ENCODE measurements at regions not wholly inside any gene's neighbourhood (a gene's known extent, or its start where the extent isn't known, plus 50 kb on each side); places are given as distances from the start of the nearest gene placed in this dataset.

DNA sequence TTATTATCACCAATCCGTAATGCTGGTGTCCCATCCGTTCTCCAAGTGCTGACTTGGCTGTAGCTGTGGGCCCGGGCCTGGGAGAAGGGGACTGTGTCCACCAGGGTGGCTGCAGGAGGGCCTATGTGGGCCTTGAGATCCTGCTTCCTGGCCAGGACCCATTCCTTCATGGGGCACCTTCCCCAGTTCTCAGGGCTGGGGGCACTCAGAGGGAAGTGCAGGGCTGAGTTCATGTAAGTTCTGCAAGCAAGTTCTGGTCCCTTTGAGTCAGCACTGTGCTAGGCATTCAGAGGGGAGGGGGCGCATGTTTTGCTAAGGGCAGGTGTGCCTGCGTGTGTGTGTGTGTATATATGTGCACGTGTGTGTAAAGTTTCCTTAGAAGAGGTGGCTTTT lies 94.0 kb downstream of the GLI2 start:
- Histone ChIP-seq H3K4me1 (ENCODE audit: control insufficient read depth, insufficient read depth, low read length, unreplicated experiment) (peaks cover 4% of the 10 kb centered on the region), H3K4me3 (ENCODE audit: low read depth, low read length) (no peak overlapping the region), H3K27me3 (ENCODE audit: insufficient read depth, low read length) (no peaks in the 10 kb centered on the region), H3K79me2 (ENCODE audit: control insufficient read depth, insufficient read depth, low read length, unreplicated experiment) (peaks cover 10% of the 10 kb centered on the region), H3K36me3 (ENCODE audit: insufficient read depth, low read length) (no peaks in the 10 kb centered on the region), H2AFZ (ENCODE audit: low read length, unreplicated experiment) (no peak overlapping the region), H3K27ac (ENCODE audit: low read depth, low read length) (no peak overlapping the region)

DNA sequence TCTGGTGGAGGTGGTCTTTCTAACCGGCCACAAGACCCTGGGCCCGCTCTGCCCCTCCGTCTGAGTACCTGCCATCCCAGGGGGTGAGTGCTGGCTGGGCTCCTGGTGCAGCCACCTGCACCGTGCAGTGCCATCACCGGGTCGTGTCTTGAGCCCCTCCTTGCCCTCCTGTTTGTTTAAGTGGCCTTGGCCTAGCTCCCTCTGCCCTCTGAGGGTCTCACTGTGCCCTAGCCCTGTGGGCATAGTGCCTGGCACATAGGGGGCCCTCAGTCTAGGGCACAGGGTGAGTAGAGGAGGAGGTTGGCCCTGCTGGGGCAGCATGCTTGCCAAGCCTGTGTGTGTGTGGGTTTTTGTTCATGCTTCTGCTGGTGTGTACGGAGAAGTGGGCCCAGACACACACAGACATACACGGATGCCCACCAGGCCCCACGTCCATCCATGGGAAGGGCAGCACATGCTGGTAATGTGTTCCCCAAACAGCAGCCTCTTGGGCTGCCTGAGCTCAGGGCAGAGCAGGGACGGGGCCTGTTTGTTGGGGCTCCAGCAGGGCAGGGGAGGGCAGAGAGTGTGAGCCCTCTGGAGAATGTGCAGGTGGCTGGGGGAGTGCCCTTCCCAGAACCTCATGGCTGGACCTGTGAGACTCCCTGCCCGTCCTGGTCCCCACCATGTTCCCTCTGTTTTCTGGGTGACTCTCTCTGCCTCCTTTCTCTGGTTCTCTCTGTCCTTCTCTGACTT lies 94.6 kb downstream of the GLI2 start:
- Histone ChIP-seq H3K79me2 (ENCODE audit: control insufficient read depth, insufficient read depth, low read length, unreplicated experiment) (peaks cover 10% of the 10 kb centered on the region), H3K4me1 (ENCODE audit: control insufficient read depth, insufficient read depth, low read length, unreplicated experiment) (peaks cover 4% of the 10 kb centered on the region), H3K4me3 (ENCODE audit: low read depth, low read length) (no peak overlapping the region), H2AFZ (ENCODE audit: low read length, unreplicated experiment) (no peak overlapping the region), H3K27me3 (ENCODE audit: insufficient read depth, low read length) (no peaks in the 10 kb centered on the region), H3K36me3 (ENCODE audit: insufficient read depth, low read length) (no peaks in the 10 kb centered on the region), H3K27ac (ENCODE audit: low read depth, low read length) (no peak overlapping the region)

DNA sequence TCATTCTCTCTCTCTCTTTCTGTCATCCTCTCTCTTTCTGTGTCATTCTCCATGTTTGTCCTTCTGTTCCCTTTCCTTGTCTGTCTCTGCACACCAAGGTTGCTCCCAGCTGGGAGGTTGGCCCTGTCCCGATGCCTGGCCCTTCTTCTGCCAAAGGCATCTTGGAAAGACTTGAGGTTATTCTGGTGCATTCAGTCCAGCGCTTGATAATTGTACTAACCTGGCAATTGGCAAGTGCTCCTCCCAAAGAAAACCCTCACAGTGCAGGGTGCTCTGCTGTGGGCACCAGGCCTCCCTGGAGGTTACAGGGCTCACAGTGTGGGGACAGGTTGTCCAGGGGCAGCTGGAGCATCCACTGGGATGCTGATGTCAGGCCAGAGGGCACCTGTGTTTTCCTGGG lies 95.4 kb downstream of the GLI2 start:
- H3K36me3 ChIP-seq (ENCODE audit: insufficient read depth, low read length) = no peaks in the 10 kb centered on the region
- H3K27me3 ChIP-seq (ENCODE audit: insufficient read depth, low read length) = no peaks in the 10 kb centered on the region
- no peak overlapping the region for H3K4me3 ChIP-seq (ENCODE audit: low read depth, low read length)
- no peaks in the 10 kb centered on the region for H3K4me1 ChIP-seq (ENCODE audit: control insufficient read depth, insufficient read depth, low read length, unreplicated experiment)
- peaks cover 13% of the 10 kb centered on the region for H3K79me2 ChIP-seq (ENCODE audit: control insufficient read depth, insufficient read depth, low read length, unreplicated experiment)
- no peak overlapping the region for H3K27ac ChIP-seq (ENCODE audit: low read depth, low read length)
- H2AFZ ChIP-seq (ENCODE audit: low read length, unreplicated experiment) = no peak overlapping the region

DNA sequence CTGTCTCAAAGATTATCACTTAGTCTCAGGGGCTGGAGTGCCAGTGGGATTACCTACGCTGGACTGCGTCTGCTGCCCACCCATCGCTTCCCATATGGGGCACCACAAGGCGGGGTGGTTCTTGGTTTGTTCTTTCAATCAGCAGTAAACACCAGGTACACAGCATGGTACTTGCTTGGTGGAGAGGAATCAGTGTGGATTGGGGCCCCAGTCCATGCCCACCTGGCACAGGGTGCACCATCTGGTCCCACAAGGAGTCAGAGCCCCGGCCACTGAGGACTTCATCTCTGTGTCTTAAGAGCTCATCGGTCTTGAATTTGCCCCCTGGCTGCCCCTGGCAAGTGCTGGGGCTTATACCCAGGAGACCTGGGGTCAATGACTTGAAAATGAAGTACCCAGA lies 96.2 kb downstream of the GLI2 start:
- Histone ChIP-seq H3K27ac (ENCODE audit: low read depth, low read length) (no peak overlapping the region), H3K4me3 (ENCODE audit: low read depth, low read length) (no peak overlapping the region), H3K27me3 (ENCODE audit: insufficient read depth, low read length) (no peaks in the 10 kb centered on the region), H3K79me2 (ENCODE audit: control insufficient read depth, insufficient read depth, low read length, unreplicated experiment) (peaks cover 21% of the 10 kb centered on the region), H3K4me1 (ENCODE audit: control insufficient read depth, insufficient read depth, low read length, unreplicated experiment) (no peaks in the 10 kb centered on the region), H3K36me3 (ENCODE audit: insufficient read depth, low read length) (peaks cover 5% of the 10 kb centered on the region; the same call in 1 of the 2 replicates), H2AFZ (ENCODE audit: low read length, unreplicated experiment) (no peak overlapping the region)

DNA sequence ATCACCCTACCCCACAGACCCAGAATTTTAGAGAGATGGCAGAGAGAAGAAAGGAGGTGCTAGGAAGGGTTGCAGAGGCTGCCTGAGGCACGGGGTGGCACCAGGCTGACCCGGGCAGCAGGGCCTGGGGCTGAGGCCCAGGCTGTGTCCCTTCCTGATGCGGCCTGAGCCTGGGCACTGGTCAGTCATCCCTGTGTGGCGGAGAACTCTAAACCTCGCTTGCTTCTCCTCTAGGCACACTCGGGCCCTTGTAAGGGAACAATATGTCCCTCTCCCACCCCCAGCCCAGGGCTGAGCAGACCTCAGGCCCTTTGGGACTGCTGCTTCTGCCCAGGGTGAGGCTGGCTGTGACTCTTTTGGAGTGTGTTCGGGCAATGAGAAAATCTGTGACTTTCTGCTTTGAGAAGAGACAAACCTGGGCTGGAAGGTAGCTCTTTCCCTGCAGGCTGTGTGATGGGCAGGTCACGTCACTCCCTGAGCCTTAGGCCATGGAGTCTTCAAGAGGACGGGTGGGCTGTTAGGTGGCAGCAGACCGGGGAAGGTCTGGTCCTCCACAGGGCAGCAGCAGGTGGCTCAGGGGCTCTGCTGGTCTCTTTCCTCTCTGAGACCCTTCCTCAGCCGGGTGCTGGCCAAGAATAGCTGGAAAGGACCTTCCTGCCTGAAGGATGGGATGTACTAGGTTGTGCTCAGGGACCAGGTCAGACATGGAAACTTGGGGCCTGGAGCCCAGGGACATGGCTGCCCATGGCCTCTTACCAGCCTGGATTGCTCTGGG lies 96.8 kb downstream of the GLI2 start:
- Histone ChIP-seq H3K27ac (ENCODE audit: low read depth, low read length) (no peak overlapping the region), H3K79me2 (ENCODE audit: control insufficient read depth, insufficient read depth, low read length, unreplicated experiment) (peaks cover 21% of the 10 kb centered on the region), H3K4me3 (ENCODE audit: low read depth, low read length) (no peak overlapping the region), H3K36me3 (ENCODE audit: insufficient read depth, low read length) (peaks cover 5% of the 10 kb centered on the region; the same call in 1 of the 2 replicates), H3K27me3 (ENCODE audit: insufficient read depth, low read length) (no peaks in the 10 kb centered on the region), H2AFZ (ENCODE audit: low read length, unreplicated experiment) (no peak overlapping the region), H3K4me1 (ENCODE audit: control insufficient read depth, insufficient read depth, low read length, unreplicated experiment) (no peaks in the 10 kb centered on the region)

GRCh38 chr2:120833127-120833675 lies 97.5 kb downstream of the GLI2 start:
- no peak overlapping the region for H2AFZ ChIP-seq (ENCODE audit: low read length, unreplicated experiment)
- no peaks in the 10 kb centered on the region for H3K4me1 ChIP-seq (ENCODE audit: control insufficient read depth, insufficient read depth, low read length, unreplicated experiment)
- H3K36me3 ChIP-seq (ENCODE audit: insufficient read depth, low read length) = peaks cover 5% of the 10 kb centered on the region; the same call in 1 of the 2 replicates
- no peak overlapping the region for H3K27ac ChIP-seq (ENCODE audit: low read depth, low read length)
- H3K79me2 ChIP-seq (ENCODE audit: control insufficient read depth, insufficient read depth, low read length, unreplicated experiment) = peaks cover 18% of the 10 kb centered on the region
- H3K4me3 ChIP-seq (ENCODE audit: low read depth, low read length) = no peak overlapping the region
- no peaks in the 10 kb centered on the region for H3K27me3 ChIP-seq (ENCODE audit: insufficient read depth, low read length)

GRCh38 chr2:120834206-120834605 lies 98.5 kb downstream of the GLI2 start:
- Histone ChIP-seq H3K27ac (ENCODE audit: low read depth, low read length) (no peak overlapping the region), H3K36me3 (ENCODE audit: insufficient read depth, low read length) (peaks cover 5% of the 10 kb centered on the region; the same call in 1 of the 2 replicates), H3K27me3 (ENCODE audit: insufficient read depth, low read length) (no peaks in the 10 kb centered on the region), H3K4me3 (ENCODE audit: low read depth, low read length) (no peak overlapping the region), H3K4me1 (ENCODE audit: control insufficient read depth, insufficient read depth, low read length, unreplicated experiment) (no peaks in the 10 kb centered on the region), H3K79me2 (ENCODE audit: control insufficient read depth, insufficient read depth, low read length, unreplicated experiment) (peaks cover 21% of the 10 kb centered on the region), H2AFZ (ENCODE audit: low read length, unreplicated experiment) (no peak overlapping the region)

DNA sequence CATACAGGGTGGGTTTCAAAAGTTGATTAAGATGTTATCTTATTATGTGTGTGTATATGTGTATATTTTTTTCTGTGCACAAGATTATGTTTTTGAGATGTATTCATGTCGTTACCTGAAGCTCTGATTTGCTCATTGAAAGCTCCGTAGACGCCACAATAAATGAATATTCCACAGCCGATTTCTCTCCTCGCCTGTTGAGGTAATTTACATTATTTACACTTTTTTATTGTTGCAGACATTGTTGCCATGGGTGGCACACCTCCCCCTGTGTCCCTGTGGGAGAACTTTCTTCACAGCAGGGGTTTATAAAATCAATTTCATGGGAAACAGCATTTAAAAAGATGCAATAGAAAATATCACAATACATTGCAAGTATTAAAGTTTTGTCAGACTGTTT lies 100.6 kb downstream of the GLI2 start:
- peaks cover 21% of the 10 kb centered on the region for H3K79me2 ChIP-seq (ENCODE audit: control insufficient read depth, insufficient read depth, low read length, unreplicated experiment)
- peaks cover 5% of the 10 kb centered on the region; the same call in 1 of the 2 replicates for H3K36me3 ChIP-seq (ENCODE audit: insufficient read depth, low read length)
- H3K4me1 ChIP-seq (ENCODE audit: control insufficient read depth, insufficient read depth, low read length, unreplicated experiment) = no peaks in the 10 kb centered on the region
- H2AFZ ChIP-seq (ENCODE audit: low read length, unreplicated experiment) = no peak overlapping the region
- H3K4me3 ChIP-seq (ENCODE audit: low read depth, low read length) = no peak overlapping the region
- H3K27me3 ChIP-seq (ENCODE audit: insufficient read depth, low read length) = no peaks in the 10 kb centered on the region
- H3K27ac ChIP-seq (ENCODE audit: low read depth, low read length) = no peak overlapping the region

- Histone ChIP-seq H3K4me1 (ENCODE audit: control insufficient read depth, insufficient read depth, low read length, unreplicated experiment) (no peaks in the 10 kb centered on the region), H3K36me3 (ENCODE audit: insufficient read depth, low read length) (peaks cover 5% of the 10 kb centered on the region; the same call in 1 of the 2 replicates), H3K79me2 (ENCODE audit: control insufficient read depth, insufficient read depth, low read length, unreplicated experiment) (peaks cover 17% of the 10 kb centered on the region), H2AFZ (ENCODE audit: low read length, unreplicated experiment) (no peak overlapping the region), H3K27me3 (ENCODE audit: insufficient read depth, low read length) (no peaks in the 10 kb centered on the region), H3K27ac (ENCODE audit: low read depth, low read length) (no peak overlapping the region), H3K4me3 (ENCODE audit: low read depth, low read length) (no peak overlapping the region)
Measured at GRCh38 chr2:120840795-120841487, 105.3 kb downstream of the GLI2 start.

Measured in ACC112 (cell line).